CD4-positive, CD25-positive, alpha-beta regulatory T cell (primary cell): ENCODE measurements at regions not wholly inside any gene's neighbourhood (a gene's known extent, or its start where the extent isn't known, plus 50 kb on each side); places are given as distances from the start of the nearest gene placed in this dataset.

Experiments used
- ATAC-seq, 2 donors: fragments of 150-1000 bp; cut with Tn5 transposase; one replicate each; pipeline ENCODE4 v1.10.0; 2021; ENCODE audit warnings: low read depth in 2 of 2, moderate number of reproducible peaks in 2 of 2, moderate library complexity in 1 of 2
- DNase-seq, 3 donors: peaks; one replicate each; pipeline versions ENCODE4 v3.0.0 to v3.0.0-alpha.2; 2012 to 2022; ENCODE audit warnings: mixed read lengths in 1 of 3
- H3K27ac ChIP-seq: one replicate; pipeline ENCODE4 v1.7.0; 2013; ENCODE audit warnings: mild to moderate bottlenecking, low read length; ENCODE audit not compliant: insufficient read depth, poor library complexity, severe bottlenecking
- H3K27me3 ChIP-seq: one replicate; pipeline ENCODE4 v1.7.0; 2013; ENCODE audit warnings: low read length; ENCODE audit not compliant: control insufficient read depth, insufficient read depth
- H3K36me3 ChIP-seq: one replicate; pipeline ENCODE4 v1.7.0; 2013; ENCODE audit warnings: mild to moderate bottlenecking, low read length, moderate library complexity; ENCODE audit not compliant: control insufficient read depth, insufficient read depth
- H3K4me1 ChIP-seq: 2 replicates; pipeline ENCODE4 v1.7.0; 2013; ENCODE audit warnings: mild to moderate bottlenecking, low read length; ENCODE audit not compliant: insufficient read depth, control insufficient read depth, poor library complexity, severe bottlenecking
- H3K4me3 ChIP-seq: one replicate; pipeline ENCODE4 v1.7.0; 2013; ENCODE audit warnings: low read depth, mild to moderate bottlenecking, low read length, moderate library complexity
- H3K9me3 ChIP-seq, 2 experiments: 1 replicate in 1 of 2; 2 replicates in 1 of 2; pipeline ENCODE4 v1.7.0; 2013; ENCODE audit warnings: low read length in 2 of 2, mild to moderate bottlenecking in 1 of 2, moderate library complexity in 1 of 2; ENCODE audit not compliant: control insufficient read depth in 2 of 2
- H3K27ac Mint-ChIP-seq, 3 donors: one replicate each; pipeline ENCODE4 v1.8.0; 2020 to 2022; ENCODE audit warnings: mild to moderate bottlenecking in 3 of 3, mixed read lengths in 3 of 3, moderate library complexity in 2 of 3
- H3K27me3 Mint-ChIP-seq: one replicate; pipeline ENCODE4 v1.8.0; 2022; ENCODE audit warnings: mild to moderate bottlenecking, mixed read lengths
- H3K36me3 Mint-ChIP-seq: one replicate; pipeline ENCODE4 v1.8.0; 2020; ENCODE audit warnings: mixed read lengths
- H3K4me1 Mint-ChIP-seq, 4 donors: one replicate each; pipeline ENCODE4 v1.8.0; 2020 to 2022; ENCODE audit warnings: mixed read lengths in 4 of 4, mild to moderate bottlenecking in 1 of 4
- H3K4me3 Mint-ChIP-seq, 4 donors: one replicate each; pipeline ENCODE4 v1.8.0; 2020 to 2022; ENCODE audit warnings: mild to moderate bottlenecking in 4 of 4, mixed read lengths in 4 of 4, moderate library complexity in 3 of 4
- H3K9me3 Mint-ChIP-seq, 7 donors: one replicate each; pipeline ENCODE4 v1.8.0; 2020 to 2022; ENCODE audit warnings: mixed read lengths in 7 of 7, mild to moderate bottlenecking in 3 of 7, moderate library complexity in 2 of 7

- Mint-ChIP-seq H3K36me3 (no peaks in the 10 kb centered on the region), H3K27ac (no peak overlapping the region), H3K4me3 (no peak overlapping the region), H3K4me1 (no peaks in the 10 kb centered on the region), H3K27me3 (peaks cover 11% of the 10 kb centered on the region), H3K9me3 (peaks cover 0 to 2% (median 0%) of the 10 kb centered on the region in 7 donors)
- no peak for DNase-seq
- H3K4me1 ChIP-seq, result no peaks in the 10 kb centered on the region
- H3K9me3 ChIP-seq, result no peaks in the 10 kb centered on the region
- no peak overlapping the region for H3K27ac ChIP-seq
- no peak overlapping the region for H3K4me3 ChIP-seq
- ATAC-seq, result no peak
- no peaks in the 10 kb centered on the region for H3K27me3 ChIP-seq
- no peaks in the 10 kb centered on the region for H3K36me3 ChIP-seq
Measured at GRCh38 chr20:20931632-20932031, 174.5 kb downstream of the LINC00237 start.

DNA sequence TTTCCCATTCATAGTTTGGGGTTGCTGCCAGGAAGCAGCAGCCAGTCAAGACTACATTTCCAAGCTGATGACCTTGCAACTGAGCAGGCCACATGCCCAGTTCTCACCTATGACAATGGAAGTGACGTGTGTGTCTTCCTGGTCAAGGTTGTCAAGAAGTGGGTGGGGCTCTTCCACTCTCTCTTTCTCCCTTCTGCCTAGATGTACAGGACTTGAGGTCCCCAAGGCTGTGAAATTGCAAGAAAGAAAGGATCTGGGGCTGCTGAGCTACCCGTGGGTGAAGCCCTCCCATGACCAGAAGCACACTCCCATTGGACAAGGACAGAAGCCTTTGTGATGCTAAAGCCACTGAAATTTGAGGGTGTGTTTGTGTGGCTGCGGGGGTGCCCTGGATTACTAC lies 175.1 kb downstream of the LINC00237 start:
- ATAC-seq (no peak), DNase-seq (no peak)
- H3K27me3 Mint-ChIP-seq, result peaks cover 11% of the 10 kb centered on the region
- Histone ChIP-seq H3K27me3 (no peaks in the 10 kb centered on the region), H3K36me3 (no peaks in the 10 kb centered on the region), H3K9me3 (no peaks in the 10 kb centered on the region), H3K4me1 (no peaks in the 10 kb centered on the region), H3K4me3 (no peak overlapping the region), H3K27ac (no peak overlapping the region)
- H3K9me3 Mint-ChIP-seq, result peaks cover 0 to 2% (median 0%) of the 10 kb centered on the region in 7 donors
- no peaks in the 10 kb centered on the region for H3K4me1 Mint-ChIP-seq
- no peak overlapping the region for H3K4me3 Mint-ChIP-seq
- H3K36me3 Mint-ChIP-seq, result no peaks in the 10 kb centered on the region
- H3K27ac Mint-ChIP-seq, result no peak overlapping the region

DNA sequence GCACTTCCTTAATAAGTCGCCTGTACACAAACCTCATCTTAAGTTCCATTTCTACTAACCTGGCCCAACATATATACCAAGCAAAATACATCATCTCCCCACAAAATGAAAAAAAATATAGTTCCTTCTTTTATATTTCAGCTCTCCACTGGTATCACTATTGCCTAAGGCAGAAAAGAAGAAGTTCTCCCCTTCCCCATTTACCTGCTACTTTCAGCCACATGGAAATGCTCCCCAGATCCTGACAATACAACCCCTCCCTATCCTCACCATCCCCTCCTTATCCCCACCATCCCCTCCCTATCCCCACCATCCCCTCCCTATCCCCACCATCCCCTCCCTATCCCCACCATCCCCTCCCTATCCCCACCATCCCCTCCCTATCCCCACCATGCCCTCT lies 175.7 kb downstream of the LINC00237 start:
- no peaks in the 10 kb centered on the region for H3K4me1 Mint-ChIP-seq
- Histone ChIP-seq H3K9me3 (no peaks in the 10 kb centered on the region), H3K36me3 (no peaks in the 10 kb centered on the region), H3K4me1 (no peaks in the 10 kb centered on the region), H3K27me3 (no peaks in the 10 kb centered on the region), H3K4me3 (no peak overlapping the region), H3K27ac (no peak overlapping the region)
- peaks cover 11% of the 10 kb centered on the region for H3K27me3 Mint-ChIP-seq
- H3K27ac Mint-ChIP-seq, result no peak overlapping the region
- peaks cover 0 to 2% (median 0%) of the 10 kb centered on the region in 7 donors for H3K9me3 Mint-ChIP-seq
- ATAC-seq (no peak), DNase-seq (no peak)
- H3K4me3 Mint-ChIP-seq, result no peak overlapping the region
- no peaks in the 10 kb centered on the region for H3K36me3 Mint-ChIP-seq

GRCh38 chr20:20929341-20929740 lies 176.8 kb downstream of the LINC00237 start:
- Mint-ChIP-seq H3K4me1 (no peaks in the 10 kb centered on the region), H3K4me3 (no peak overlapping the region)

DNA sequence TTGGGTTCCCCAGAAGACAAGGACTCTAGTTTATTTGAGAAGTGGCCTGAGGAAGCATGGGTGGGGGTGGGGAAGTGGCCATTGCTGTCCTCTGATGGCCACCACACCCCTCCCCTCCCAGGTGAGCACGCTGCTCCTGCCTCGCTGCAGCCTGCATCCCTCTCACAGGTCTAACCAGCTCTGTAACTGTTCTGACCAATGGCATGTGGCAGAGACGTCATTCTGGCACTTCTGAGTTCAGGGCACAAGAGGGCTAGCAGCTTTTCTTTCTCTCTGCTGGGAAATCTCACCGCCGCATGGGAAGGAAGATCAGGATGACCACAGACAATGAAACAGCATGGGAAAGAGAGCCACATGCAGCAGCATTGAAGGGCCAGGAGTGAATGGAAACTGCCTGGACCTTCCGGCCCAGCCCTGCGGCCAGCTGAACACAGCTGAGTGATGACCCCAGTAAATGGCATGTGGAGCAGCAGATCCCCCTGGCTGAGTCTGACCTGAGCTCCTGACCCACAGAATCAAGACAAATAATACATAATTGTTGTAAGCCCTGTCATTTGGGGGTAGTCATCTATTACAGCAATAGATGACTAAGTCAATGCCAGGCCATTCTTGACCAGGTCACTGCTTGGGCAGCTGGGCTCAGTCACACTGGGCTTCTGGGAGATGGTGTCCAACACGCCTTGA lies 179.8 kb downstream of the LINC00237 start:
- no peak overlapping the region for H3K27ac ChIP-seq
- H3K36me3 ChIP-seq, result no peaks in the 10 kb centered on the region
- Mint-ChIP-seq H3K36me3 (no peaks in the 10 kb centered on the region), H3K4me1 (no peaks in the 10 kb centered on the region), H3K27ac (no peak overlapping the region), H3K27me3 (peaks cover 11% of the 10 kb centered on the region), H3K4me3 (no peak overlapping the region), H3K9me3 (peaks cover 0 to 5% (median 0%) of the 10 kb centered on the region in 7 donors)
- H3K27me3 ChIP-seq, result no peaks in the 10 kb centered on the region
- H3K9me3 ChIP-seq, result no peaks in the 10 kb centered on the region
- H3K4me3 ChIP-seq, result no peak overlapping the region
- no peaks in the 10 kb centered on the region for H3K4me1 ChIP-seq
- no peak for ATAC-seq
- no peak for DNase-seq

More at GRCh38 chr20:20929341-20929740, 176.8 kb downstream of the LINC00237 start:
- no peak for ATAC-seq
- no peak overlapping the region for H3K27ac ChIP-seq
- Mint-ChIP-seq H3K27me3 (peaks cover 11% of the 10 kb centered on the region), H3K36me3 (no peaks in the 10 kb centered on the region), H3K9me3 (peaks cover 0 to 2% (median 0%) of the 10 kb centered on the region in 7 donors), H3K27ac (no peak overlapping the region)
- H3K9me3 ChIP-seq, result no peaks in the 10 kb centered on the region
- DNase-seq, result no peak
- H3K36me3 ChIP-seq, result no peaks in the 10 kb centered on the region
- no peak overlapping the region for H3K4me3 ChIP-seq
- H3K4me1 ChIP-seq, result no peaks in the 10 kb centered on the region
- no peaks in the 10 kb centered on the region for H3K27me3 ChIP-seq

- Mint-ChIP-seq H3K4me1 (no peaks in the 10 kb centered on the region), H3K36me3 (no peaks in the 10 kb centered on the region), H3K9me3 (peaks cover 0 to 25% (median 9%) of the 10 kb centered on the region in 7 donors), H3K27me3 (peaks cover 4% of the 10 kb centered on the region), H3K27ac (no peak overlapping the region), H3K4me3 (no peak overlapping the region)
- no peak for DNase-seq
- Histone ChIP-seq H3K4me1 (no peaks in the 10 kb centered on the region), H3K4me3 (no peak overlapping the region), H3K27me3 (no peaks in the 10 kb centered on the region), H3K9me3 (peaks cover 2 to 12% of the 10 kb centered on the region in 2 experiments), H3K27ac (no peak overlapping the region), H3K36me3 (no peaks in the 10 kb centered on the region)
- ATAC-seq, result no peak
Measured at GRCh38 chr20:20920433-20920832, 185.7 kb downstream of the LINC00237 start.

- Mint-ChIP-seq H3K27ac (no peak overlapping the region), H3K27me3 (no peaks in the 10 kb centered on the region), H3K4me1 (no peaks in the 10 kb centered on the region), H3K4me3 (no peak overlapping the region), H3K36me3 (no peaks in the 10 kb centered on the region), H3K9me3 (peaks cover 0 to 28% (median 6%) of the 10 kb centered on the region in 7 donors)
- Histone ChIP-seq H3K27ac (no peak overlapping the region), H3K36me3 (no peaks in the 10 kb centered on the region), H3K9me3 (peaks cover 4 to 12% of the 10 kb centered on the region in 2 experiments), H3K27me3 (no peaks in the 10 kb centered on the region), H3K4me3 (no peak overlapping the region), H3K4me1 (no peaks in the 10 kb centered on the region)
- DNase-seq, result no peak
- no peak for ATAC-seq
Measured at GRCh38 chr20:20915844-20916243, 190.3 kb downstream of the LINC00237 start.

- Mint-ChIP-seq H3K36me3 (no peaks in the 10 kb centered on the region), H3K4me3 (no peak overlapping the region), H3K27me3 (peaks cover 5% of the 10 kb centered on the region), H3K4me1 (no peaks in the 10 kb centered on the region), H3K9me3 (peaks cover 0 to 5% (median 0%) of the 10 kb centered on the region in 7 donors), H3K27ac (no peak overlapping the region)
- Histone ChIP-seq H3K27ac (no peak overlapping the region), H3K9me3 (no peaks in the 10 kb centered on the region), H3K4me1 (no peaks in the 10 kb centered on the region), H3K36me3 (no peaks in the 10 kb centered on the region), H3K27me3 (peaks cover 2% of the 10 kb centered on the region), H3K4me3 (no peak overlapping the region)
- no peak for ATAC-seq
- no peak for DNase-seq
Measured at GRCh38 chr20:20904501-20904831, 192.0 kb upstream of the RALGAPA2 start.
